Hepatocyte (in vitro differentiated cells): ENCODE measurements at regions not wholly inside any gene's neighbourhood (a gene's known extent, or its start where the extent isn't known, plus 50 kb on each side); places are given as distances from the start of the nearest gene placed in this dataset.

ENCODE experiments used
- CTCF ChIP-seq: fragments of 200-600 bp; sonication (generic); IDR thresholded peaks from 2 replicates; pipeline ENCODE4 v1.5.1; 2016; ENCODE audit warnings: antibody characterized with exemption, mild to moderate bottlenecking; ENCODE audit not compliant: poor library complexity
- EZH2 ChIP-seq: fragments of 200-600 bp; sonication (generic); IDR thresholded peaks from 2 replicates; pipeline ENCODE4 v1.6.1; 2016; ENCODE audit warnings: antibody characterized with exemption, mild to moderate bottlenecking, borderline replicate concordance
- EZH2phosphoT487 ChIP-seq: fragments of 200-600 bp; sonication (generic); IDR thresholded peaks from one replicate; pipeline ENCODE4 v1.6.1; 2018; ENCODE audit warnings: antibody characterized with exemption, mild to moderate bottlenecking, low read depth, moderate library complexity; ENCODE audit not compliant: unreplicated experiment, severe bottlenecking

DNA sequence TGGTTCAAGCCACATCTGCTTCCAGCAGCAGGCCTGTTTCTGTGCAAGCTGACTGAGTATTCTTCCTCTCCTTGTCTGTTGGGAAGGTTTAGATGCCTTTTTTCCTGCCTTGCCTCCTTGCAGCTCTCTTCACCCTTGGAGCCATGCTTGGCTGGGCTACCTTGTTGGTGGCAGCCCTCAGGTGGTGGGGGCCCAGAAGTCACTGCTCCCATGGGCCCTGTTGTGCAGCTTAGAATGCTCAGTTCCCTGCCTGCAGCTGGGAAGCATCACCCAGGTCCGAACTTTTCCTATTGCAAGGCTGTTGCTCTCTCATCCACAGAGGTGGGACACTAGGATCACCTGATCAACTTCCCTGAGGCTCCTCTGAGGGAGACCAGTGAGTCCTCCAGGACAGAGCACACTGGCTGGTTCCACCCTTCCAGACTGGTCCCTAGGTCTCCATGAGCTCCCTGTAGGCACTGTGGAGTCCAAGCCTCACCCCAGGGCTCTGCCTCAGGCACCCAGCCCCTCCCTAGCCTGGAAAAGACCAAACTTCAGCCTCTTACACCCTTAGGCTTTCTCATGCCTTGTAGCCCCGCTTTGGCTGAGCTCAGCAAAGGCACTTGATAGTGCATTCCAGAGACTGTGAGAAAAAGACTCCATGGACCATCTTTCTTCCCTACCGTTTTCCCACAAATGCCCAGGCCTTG lies 219.3 kb upstream of the SH3BP4 start:
- TF ChIP-seq CTCF: no peak
- TF ChIP-seq EZH2: no peak
- no peak for TF ChIP-seq EZH2phosphoT487
